Testis (tissue), 2 donors: ENCODE measurements at regions not wholly inside any gene's neighbourhood (a gene's known extent, or its start where the extent isn't known, plus 50 kb on each side); places are given as distances from the start of the nearest gene placed in this dataset.

Source experiments
- CTCF ChIP-seq, 3 experiments: fragments of 450-650 bp in 2 of 3; fragments of 200-600 bp in 1 of 3; sonication (generic) in 1 of 3; IDR thresholded peaks; one replicate each; pipeline ENCODE4 v1.5.1; 2016 to 2019; ENCODE audit warnings: antibody characterized with exemption in 3 of 3, mild to moderate bottlenecking in 2 of 3, moderate library complexity in 1 of 3
- POLR2A ChIP-seq: fragments of 450-650 bp; IDR thresholded peaks from one replicate; pipeline ENCODE4 v1.6.1; 2017; ENCODE audit warnings: antibody characterized with exemption, mild to moderate bottlenecking, moderate library complexity

GRCh38 chr6:112846681-112847080 lies 499.6 kb downstream of the RFPL4B start:
- TF ChIP-seq POLR2A, result no peak
- no peak for TF ChIP-seq CTCF (IDR thresholded peaks at IDR 0.05)
